Activated CD8-positive, alpha-beta memory T cell treated with anti-CD3 and anti-CD28 coated beads for 48 hours (primary cell): ENCODE measurements at regions not wholly inside any gene's neighbourhood (a gene's known extent, or its start where the extent isn't known, plus 50 kb on each side); places are given as distances from the start of the nearest gene placed in this dataset.

Experiments used
- DNase-seq, 3 experiments: peaks; one replicate each; pipeline ENCODE4 v3.0.0-alpha.2; 2020; ENCODE audit warnings: low read depth in 2 of 3, low spot score in 2 of 3

- DNase-seq: no peak
These were observed 87.6 kb upstream of the MBNL2 start for GRCh38 chr13:97134364-97135095.

- DNase-seq: no peak
These were observed 86.2 kb upstream of the MBNL2 start for GRCh38 chr13:97135883-97136282.

GRCh38 chr13:97136418-97136817, 85.7 kb upstream of the MBNL2 start:
- DNase-seq: no peak

DNA sequence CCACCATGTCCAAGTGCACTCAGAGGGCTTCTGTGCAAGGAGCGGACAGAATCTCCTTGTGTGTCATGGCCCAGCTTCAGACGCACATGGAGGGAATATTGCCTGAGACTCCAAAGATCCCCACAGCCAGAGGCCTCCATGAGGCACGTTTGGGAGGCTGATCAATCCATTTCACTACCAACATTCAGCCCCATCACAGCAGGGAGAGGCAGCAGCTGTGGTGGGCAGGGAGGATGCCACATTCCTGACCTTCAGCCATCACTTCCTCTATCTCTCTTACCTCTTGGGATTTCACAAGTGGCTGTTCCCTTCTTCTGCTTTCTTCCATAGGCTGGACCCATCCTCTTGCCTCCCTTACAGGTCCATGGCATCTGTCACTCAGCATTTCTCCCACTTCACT, 82.4 kb upstream of the MBNL2 start:
- DNase-seq: no peak

DNA sequence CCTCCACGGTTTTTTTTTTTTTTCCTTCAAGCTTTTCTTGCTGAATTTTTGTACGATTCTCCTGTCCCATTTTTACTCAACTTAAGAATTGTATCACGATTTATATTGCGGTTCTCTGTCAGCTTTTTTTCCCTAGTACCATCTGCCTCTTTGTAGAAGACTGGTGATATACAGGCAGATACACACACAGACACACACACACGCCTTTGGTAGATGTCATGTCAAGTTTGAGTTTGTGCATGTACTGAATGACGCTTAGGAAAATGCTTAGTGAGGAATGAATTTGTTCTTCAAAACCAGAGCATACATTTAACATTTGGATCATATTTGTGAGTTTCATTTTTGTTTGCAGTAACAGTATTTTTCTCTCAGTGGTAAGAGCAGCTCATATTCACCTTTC, 82.0 kb upstream of the MBNL2 start:
- no peak for DNase-seq

GRCh38 chr13:97140611-97141010, 81.5 kb upstream of the MBNL2 start:
- no peak for DNase-seq

DNA sequence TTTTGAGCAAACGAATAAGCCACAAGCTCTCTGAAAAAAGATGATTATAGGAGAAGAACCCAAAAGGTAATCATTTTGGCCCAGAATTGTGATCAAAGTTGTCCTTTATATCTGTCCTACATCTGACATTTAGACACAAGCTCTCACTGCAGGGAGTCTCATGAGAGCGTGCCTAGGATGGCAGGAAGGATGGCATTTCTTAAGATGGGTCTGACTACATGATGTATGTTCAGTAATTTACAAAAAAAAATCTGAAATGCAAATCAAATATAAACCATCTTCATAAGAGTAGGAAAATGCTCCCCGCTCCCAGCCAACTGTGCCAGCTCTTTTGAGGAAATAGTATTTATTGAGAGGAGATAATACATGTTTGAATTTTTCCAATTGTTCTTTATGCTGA, 81.0 kb upstream of the MBNL2 start:
- no peak for DNase-seq

GRCh38 chr13:97141564-97142005, 80.5 kb upstream of the MBNL2 start:
- no peak for DNase-seq

GRCh38 chr13:97142452-97142851, 79.7 kb upstream of the MBNL2 start:
- no peak for DNase-seq

GRCh38 chr13:97145057-97145456, 77.1 kb upstream of the MBNL2 start:
- DNase-seq: no peak

GRCh38 chr13:97148894-97149293, 73.2 kb upstream of the MBNL2 start:
- DNase-seq: no peak

DNA sequence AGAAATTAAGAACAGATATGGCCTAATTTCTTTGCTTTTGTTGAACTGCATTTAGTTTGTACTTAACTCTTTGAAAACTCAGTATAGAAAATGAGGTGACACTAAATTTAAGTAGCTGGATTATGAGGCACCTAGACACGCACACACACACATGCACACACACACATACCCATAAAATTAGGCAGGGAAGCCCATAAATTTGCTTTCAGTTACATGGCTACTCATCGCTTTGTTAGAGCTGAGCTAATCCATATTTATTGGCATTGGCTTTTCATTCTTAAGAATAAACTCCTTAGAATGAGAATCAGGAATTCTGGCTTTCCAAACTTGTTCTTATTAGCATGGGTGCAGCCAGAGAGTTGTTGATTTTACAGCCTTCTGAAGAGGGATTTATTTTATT, 61.7 kb upstream of the MBNL2 start:
- no peak for DNase-seq

GRCh38 chr13:97161582-97162231, 60.4 kb upstream of the MBNL2 start:
- no peak for DNase-seq

DNA sequence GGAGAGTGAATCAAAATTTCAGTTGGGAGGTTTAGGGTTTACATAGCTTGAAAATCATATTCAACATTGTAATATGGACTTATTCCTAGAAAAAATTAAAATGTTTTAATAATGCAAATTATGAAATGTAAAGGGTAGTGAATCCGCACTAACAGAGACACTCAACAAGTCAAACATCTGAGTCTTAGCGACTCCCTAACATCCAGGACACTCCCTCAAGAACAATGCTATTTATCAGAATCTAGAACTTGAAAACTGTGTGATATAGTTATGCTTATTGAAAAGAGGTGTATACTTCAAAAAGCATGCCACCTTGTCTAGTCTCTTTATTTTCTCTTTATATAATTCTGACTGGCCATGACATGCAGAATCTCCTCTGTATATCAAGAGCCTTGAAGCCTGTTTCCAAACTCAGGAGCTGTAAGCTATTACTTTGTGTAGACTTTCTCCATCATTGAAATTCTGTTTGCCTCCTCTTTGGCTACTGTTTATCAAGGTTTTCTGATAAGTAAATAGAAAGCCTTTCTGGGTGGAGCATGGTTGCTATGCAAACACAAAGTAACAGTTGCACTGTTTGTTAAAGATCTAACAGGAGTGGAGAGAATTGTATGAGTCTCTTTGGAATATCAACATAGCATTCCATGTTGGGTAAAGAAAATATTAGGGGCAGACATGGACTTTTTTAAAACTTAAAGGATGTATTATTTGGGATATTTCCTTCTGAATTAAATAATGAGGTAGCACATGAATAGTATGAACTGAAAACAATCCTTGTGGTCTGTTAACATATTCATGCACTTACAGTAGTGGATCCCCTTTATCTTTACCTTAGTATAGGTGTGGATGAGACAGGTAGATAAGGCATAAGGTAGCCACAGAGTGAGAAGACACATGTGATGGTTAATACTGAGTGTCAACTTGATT, 56.4 kb upstream of the MBNL2 start:
- DNase-seq: no peak

GRCh38 chr13:97171136-97171535, 51.0 kb upstream of the MBNL2 start:
- DNase-seq: no peak
